Keratinocyte (primary cell): ENCODE measurements at regions not wholly inside any gene's neighbourhood (a gene's known extent, or its start where the extent isn't known, plus 50 kb on each side); places are given as distances from the start of the nearest gene placed in this dataset.

Experiments
- DNase-seq: peaks from one replicate; pipeline ENCODE4 v3.0.0-alpha.2; 2011; ENCODE audit warnings: low read depth, missing footprints, low spot score
- FAIRE-seq: peaks from 2 replicates; lab custom pipeline; 2011; peaks lifted over from hg19 to GRCh38; lab: Jason Lieb, UNC
- H2AFZ ChIP-seq: 2 replicates; pipeline ENCODE4 v1.6.0; 2012; ENCODE audit warnings: low read length, control low read depth, inconsistent platforms; ENCODE audit not compliant: control insufficient read depth
- H3K27ac ChIP-seq: 2 replicates; pipeline ENCODE4 v1.5.1; 2011; ENCODE audit warnings: low read length; ENCODE audit not compliant: control insufficient read depth, insufficient read depth
- H3K27me3 ChIP-seq: 3 replicates; pipeline ENCODE4 v1.6.0; 2011; ENCODE audit warnings: low read length; ENCODE audit not compliant: control insufficient read depth, insufficient read depth; ENCODE audit errors: extremely low read depth
- H3K36me3 ChIP-seq, 2 experiments: 2 replicates in 1 of 2; 3 replicates in 1 of 2; pipeline ENCODE4 v1.5.1; 2011; ENCODE audit warnings: low read length in 2 of 2, mild to moderate bottlenecking in 1 of 2; ENCODE audit not compliant: control insufficient read depth in 2 of 2, insufficient read depth in 2 of 2; ENCODE audit errors: extremely low read depth in 1 of 2
- H3K4me1 ChIP-seq: 3 replicates; pipeline ENCODE4 v1.5.1; 2011; ENCODE audit warnings: low read length; ENCODE audit not compliant: control insufficient read depth, insufficient read depth; ENCODE audit errors: extremely low read depth
- H3K4me2 ChIP-seq: 3 replicates; pipeline ENCODE4 v1.6.0; 2011; ENCODE audit warnings: low read depth, low read length; ENCODE audit not compliant: control insufficient read depth, insufficient read depth; ENCODE audit errors: extremely low read depth
- H3K4me3 ChIP-seq, 3 experiments: fragments of 200-600 bp in 1 of 3; sonication (generic) in 1 of 3; 2 replicates in 2 of 3; 3 replicates in 1 of 3; pipeline ENCODE4 v1.5.1; 2011 to 2016; ENCODE audit warnings: low read length in 3 of 3, mild to moderate bottlenecking in 3 of 3, control low read depth in 2 of 3, inconsistent platforms in 1 of 3, low read depth in 1 of 3, mixed read lengths in 1 of 3, mixed run types in 1 of 3, moderate library complexity in 1 of 3; ENCODE audit not compliant: control insufficient read depth in 2 of 3, insufficient read depth in 2 of 3; ENCODE audit errors: extremely low read depth in 1 of 3
- H3K79me2 ChIP-seq: 2 replicates; pipeline ENCODE4 v1.6.0; 2012; ENCODE audit warnings: low read length; ENCODE audit not compliant: control insufficient read depth, insufficient read depth
- H3K9ac ChIP-seq: 3 replicates; pipeline ENCODE4 v1.6.0; 2011; ENCODE audit warnings: low read length; ENCODE audit not compliant: control insufficient read depth, insufficient read depth; ENCODE audit errors: extremely low read depth
- H3K9me1 ChIP-seq: 3 replicates; pipeline ENCODE4 v1.6.0; 2011; ENCODE audit warnings: low read length; ENCODE audit not compliant: control insufficient read depth, insufficient read depth; ENCODE audit errors: extremely low read depth
- H3K9me3 ChIP-seq: 2 replicates; pipeline ENCODE4 v1.5.1; 2012; ENCODE audit warnings: low read depth, low read length; ENCODE audit not compliant: control insufficient read depth
- H4K20me1 ChIP-seq: 3 replicates; pipeline ENCODE4 v1.6.0; 2011; ENCODE audit warnings: low read length; ENCODE audit not compliant: control insufficient read depth, insufficient read depth; ENCODE audit errors: extremely low read depth
- CTCF ChIP-seq, 3 experiments: IDR thresholded peaks in 1 of 3; conservative IDR thresholded peaks in 1 of 3; optimal IDR thresholded peaks in 1 of 3; 2 replicates in 2 of 3; 3 replicates in 1 of 3; pipeline versions ENCODE3 to v1.5.1; 2011; ENCODE audit warnings: low read length in 3 of 3, mild to moderate bottlenecking in 3 of 3, moderate library complexity in 2 of 3, control low read depth in 1 of 3, inconsistent platforms in 1 of 3; ENCODE audit not compliant: insufficient read depth in 2 of 3; ENCODE audit errors: extremely low read depth in 1 of 3
- EZH2 ChIP-seq: IDR thresholded peaks from one replicate; pipeline ENCODE4 v1.6.1; 2012; ENCODE audit warnings: inconsistent platforms, mild to moderate bottlenecking, low read length, moderate library complexity
- dilution Hi-C: fragments of 300-500 bp; cut with MboI; formaldehyde crosslinking; loops from one replicate; pipeline ENCODE4 v1.7.0; 2020; ENCODE audit warnings: low sequenced_read_pairs; ENCODE audit not compliant: extremely low pct_ligation_motif_present

DNA sequence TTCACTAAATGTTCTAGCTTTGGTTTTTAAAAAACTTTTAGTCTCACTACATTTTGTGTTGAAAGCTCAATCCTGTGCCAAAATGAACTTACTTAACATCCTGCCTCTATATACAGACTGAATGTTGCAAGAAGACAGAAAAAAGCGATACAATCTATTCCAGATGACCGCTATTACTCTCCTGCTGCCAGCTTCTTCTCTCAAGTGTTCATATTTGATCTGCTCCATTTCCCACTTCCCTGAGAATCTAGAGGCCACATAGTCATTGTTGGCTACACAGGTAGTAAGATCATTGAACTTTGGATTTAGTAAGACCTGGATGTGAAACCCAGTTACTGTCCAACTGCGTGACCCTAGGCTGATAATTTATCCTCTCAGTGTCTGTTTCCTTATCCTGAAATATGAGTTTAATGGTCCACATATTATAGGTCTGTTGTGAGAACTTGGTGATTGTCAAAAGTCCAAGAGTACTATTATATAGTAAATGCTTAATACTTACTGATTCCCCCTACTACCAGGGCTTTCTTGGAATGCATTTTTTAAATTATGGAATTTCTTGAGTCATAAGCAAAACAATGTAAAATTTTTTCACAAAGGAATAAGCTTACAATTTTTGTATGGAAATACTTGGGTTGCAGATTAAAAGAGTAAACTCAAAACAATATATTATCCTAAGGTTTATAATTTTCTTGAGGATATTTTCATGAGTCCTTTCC is 976.8 kb upstream of the ADGRL3 start:
- H2AFZ ChIP-seq = no peak overlapping the region
- no peaks in the 10 kb centered on the region for H3K36me3 ChIP-seq
- H3K27ac ChIP-seq = no peak overlapping the region
- no peaks in the 10 kb centered on the region for H3K9me1 ChIP-seq
- no peaks in the 10 kb centered on the region for H3K9me3 ChIP-seq
- H3K9ac ChIP-seq = no peak overlapping the region
- no peaks in the 10 kb centered on the region for H3K4me1 ChIP-seq
- dilution Hi-C loops = no loop called here
- TF ChIP-seq EZH2 = no peak
- no peak for TF ChIP-seq CTCF (optimal IDR thresholded peaks at IDR 0.05 in 1 of 3, IDR thresholded peaks at IDR 0.05 in 1 of 3, conservative IDR thresholded peaks at IDR 0.05 in 1 of 3; ENCODE audit: extremely low read depth in 1 of 3, insufficient read depth in 2 of 3, low read length in 3 of 3)
- no peaks in the 10 kb centered on the region for H3K27me3 ChIP-seq
- H3K4me3 ChIP-seq = no peak overlapping the region
- H4K20me1 ChIP-seq = no peaks in the 10 kb centered on the region
- no peak for FAIRE-seq
- no peak overlapping the region for H3K4me2 ChIP-seq
- no peaks in the 10 kb centered on the region for H3K79me2 ChIP-seq
- no peak for DNase-seq

- H3K36me3 ChIP-seq = no peaks in the 10 kb centered on the region
- no peak overlapping the region for H3K27ac ChIP-seq
- FAIRE-seq (no peak), DNase-seq (no peak)
- no peak overlapping the region for H3K9ac ChIP-seq
- no peak overlapping the region for H2AFZ ChIP-seq
- no peak overlapping the region for H3K4me3 ChIP-seq
- H3K79me2 ChIP-seq = no peaks in the 10 kb centered on the region
- H3K4me2 ChIP-seq = no peak overlapping the region
- H3K9me1 ChIP-seq = no peaks in the 10 kb centered on the region
- no peaks in the 10 kb centered on the region for H3K9me3 ChIP-seq
- no peaks in the 10 kb centered on the region for H3K4me1 ChIP-seq
- no peak for TF ChIP-seq CTCF (optimal IDR thresholded peaks at IDR 0.05 in 1 of 3, IDR thresholded peaks at IDR 0.05 in 1 of 3, conservative IDR thresholded peaks at IDR 0.05 in 1 of 3; ENCODE audit: extremely low read depth in 1 of 3, insufficient read depth in 2 of 3, low read length in 3 of 3)
- TF ChIP-seq EZH2 = no peak
- dilution Hi-C loops = no loop called here
- H3K27me3 ChIP-seq = no peaks in the 10 kb centered on the region
- H4K20me1 ChIP-seq = no peaks in the 10 kb centered on the region
These were observed 958.3 kb upstream of the ADGRL3 start for GRCh38 chr4:60241866-60242265.
